Skin of body (tissue), 1 donor: ENCODE measurements at regions not wholly inside any gene's neighbourhood (a gene's known extent, or its start where the extent isn't known, plus 50 kb on each side); places are given as distances from the start of the nearest gene placed in this dataset.
"Not testable (repeated sequence)": the region's sequence is repeated elsewhere in the genome, so short reads cannot be mapped to it uniquely, and the experiment has no call there.

Experiments used
- DNase-seq: peaks from one replicate; lab custom pipeline; 2025; lab: John Stamatoyannopoulos, UW

GRCh38 chr12:59053266-59053899 is 133.1 kb upstream of the LRIG3 start:
- DNase-seq, result not testable (repeated sequence)

- no peak for DNase-seq
Measured at GRCh38 chr12:59046763-59047534, 126.6 kb upstream of the LRIG3 start.

GRCh38 chr12:59044791-59045190 is 124.5 kb upstream of the LRIG3 start:
- no peak for DNase-seq

GRCh38 chr12:59041241-59042121 is 121.2 kb upstream of the LRIG3 start:
- peak; percentile 94 for DNase-seq

- DNase-seq, result peak; percentile 80
Measured at GRCh38 chr12:59040656-59041055, 120.4 kb upstream of the LRIG3 start.

- no peak for DNase-seq
Measured at GRCh38 chr12:59040043-59040442, 119.7 kb upstream of the LRIG3 start.

GRCh38 chr12:59039005-59039404 is 118.7 kb upstream of the LRIG3 start:
- no peak for DNase-seq

- DNase-seq, result peak; percentile 18
Measured at GRCh38 chr12:59036973-59037762, 116.9 kb upstream of the LRIG3 start.

- DNase-seq, result peak; percentile 22
Measured at GRCh38 chr12:59036347-59036746, 116.0 kb upstream of the LRIG3 start.

GRCh38 chr12:59031313-59031712 is 111.0 kb upstream of the LRIG3 start:
- DNase-seq, result no peak

GRCh38 chr12:59030415-59030814 is 110.1 kb upstream of the LRIG3 start:
- no peak for DNase-seq

GRCh38 chr12:59027199-59027598 is 106.9 kb upstream of the LRIG3 start:
- no peak for DNase-seq

- DNase-seq, result no peak
Measured at GRCh38 chr12:59023861-59024424, 103.6 kb upstream of the LRIG3 start.

GRCh38 chr12:59020073-59020946 is 100.0 kb upstream of the LRIG3 start:
- DNase-seq, result peak; percentile 35

GRCh38 chr12:59014885-59015284 is 94.6 kb upstream of the LRIG3 start:
- no peak for DNase-seq

GRCh38 chr12:59010941-59011340 is 90.6 kb upstream of the LRIG3 start:
- DNase-seq, result no peak

GRCh38 chr12:59010118-59010517 is 89.8 kb upstream of the LRIG3 start:
- peak; percentile 4 for DNase-seq

- no peak for DNase-seq
Measured at GRCh38 chr12:59007620-59008019, 87.3 kb upstream of the LRIG3 start.

- peak; percentile 84 for DNase-seq
Measured at GRCh38 chr12:59005193-59005955, 85.1 kb upstream of the LRIG3 start.
